Thyroid gland (tissue), 4 donors: ENCODE measurements at regions not wholly inside any gene's neighbourhood (a gene's known extent, or its start where the extent isn't known, plus 50 kb on each side); places are given as distances from the start of the nearest gene placed in this dataset.

ENCODE experiments used
- POLR2A ChIP-seq, 2 donors: fragments of 450-650 bp; IDR thresholded peaks; one replicate each; pipeline ENCODE4 v1.6.1; 2017; ENCODE audit warnings: antibody characterized with exemption in 2 of 2, mild to moderate bottlenecking in 2 of 2, moderate library complexity in 1 of 2
- TF ChIP-seq, protein P1 (sequence below), 6 experiments: fragments of 200-600 bp in 3 of 6; fragments of 450-650 bp in 3 of 6; sonication (generic) in 3 of 6; IDR thresholded peaks; one replicate each; pipeline ENCODE4 v1.5.1; 2016 to 2019; ENCODE audit warnings: antibody characterized with exemption in 6 of 6, mild to moderate bottlenecking in 2 of 6, inconsistent platforms in 1 of 6, moderate library complexity in 1 of 6

- TF ChIP-seq, protein P1, sequence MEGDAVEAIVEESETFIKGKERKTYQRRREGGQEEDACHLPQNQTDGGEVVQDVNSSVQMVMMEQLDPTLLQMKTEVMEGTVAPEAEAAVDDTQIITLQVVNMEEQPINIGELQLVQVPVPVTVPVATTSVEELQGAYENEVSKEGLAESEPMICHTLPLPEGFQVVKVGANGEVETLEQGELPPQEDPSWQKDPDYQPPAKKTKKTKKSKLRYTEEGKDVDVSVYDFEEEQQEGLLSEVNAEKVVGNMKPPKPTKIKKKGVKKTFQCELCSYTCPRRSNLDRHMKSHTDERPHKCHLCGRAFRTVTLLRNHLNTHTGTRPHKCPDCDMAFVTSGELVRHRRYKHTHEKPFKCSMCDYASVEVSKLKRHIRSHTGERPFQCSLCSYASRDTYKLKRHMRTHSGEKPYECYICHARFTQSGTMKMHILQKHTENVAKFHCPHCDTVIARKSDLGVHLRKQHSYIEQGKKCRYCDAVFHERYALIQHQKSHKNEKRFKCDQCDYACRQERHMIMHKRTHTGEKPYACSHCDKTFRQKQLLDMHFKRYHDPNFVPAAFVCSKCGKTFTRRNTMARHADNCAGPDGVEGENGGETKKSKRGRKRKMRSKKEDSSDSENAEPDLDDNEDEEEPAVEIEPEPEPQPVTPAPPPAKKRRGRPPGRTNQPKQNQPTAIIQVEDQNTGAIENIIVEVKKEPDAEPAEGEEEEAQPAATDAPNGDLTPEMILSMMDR (IDR thresholded peaks at IDR 0.05), result no peak
- TF ChIP-seq POLR2A (IDR thresholded peaks at IDR 0.05), result no peak
Measured at GRCh38 chr2:14220101-14220500, 412.4 kb upstream of the LRATD1 start.
